Nephron progenitor cell (in vitro differentiated cells): ENCODE measurements at regions not wholly inside any gene's neighbourhood (a gene's known extent, or its start where the extent isn't known, plus 50 kb on each side); places are given as distances from the start of the nearest gene placed in this dataset.

Experiments used
- DNase-seq: peaks from one replicate; pipeline ENCODE4 v3.0.0; 2021
- H3K27ac Mint-ChIP-seq: 2 replicates; pipeline ENCODE4 v1.8.0; 2021; ENCODE audit warnings: mild to moderate bottlenecking, moderate library complexity, mixed read lengths
- H3K27me3 Mint-ChIP-seq: 2 replicates; pipeline ENCODE4 v1.8.0; 2021; ENCODE audit warnings: mild to moderate bottlenecking, low read depth, mixed read lengths; ENCODE audit not compliant: poor library complexity
- H3K36me3 Mint-ChIP-seq: 2 replicates; pipeline ENCODE4 v1.8.0; 2021; ENCODE audit warnings: low read depth, mixed read lengths
- H3K4me1 Mint-ChIP-seq: 2 replicates; pipeline ENCODE4 v1.8.0; 2021; ENCODE audit warnings: mixed read lengths
- H3K4me3 Mint-ChIP-seq: 2 replicates; pipeline ENCODE4 v1.8.0; 2021; ENCODE audit warnings: mild to moderate bottlenecking, moderate library complexity, mixed read lengths
- H3K9me3 Mint-ChIP-seq: 2 replicates; pipeline ENCODE4 v1.8.0; 2021; ENCODE audit warnings: mild to moderate bottlenecking, moderate library complexity, mixed read lengths
- CTCF ChIP-seq: fragments of 200-600 bp; sonication (generic); IDR thresholded peaks from 2 replicates; pipeline ENCODE4 v1.5.0; 2021; ENCODE audit warnings: antibody characterized with exemption

- no peak overlapping the region for H3K4me3 Mint-ChIP-seq
- H3K27ac Mint-ChIP-seq: no peak overlapping the region
- no peak for TF ChIP-seq CTCF
- peaks cover 42% of the 10 kb centered on the region for H3K4me1 Mint-ChIP-seq
- H3K36me3 Mint-ChIP-seq: no peaks in the 10 kb centered on the region
- no peak for DNase-seq
- H3K9me3 Mint-ChIP-seq: no peaks in the 10 kb centered on the region
- H3K27me3 Mint-ChIP-seq: peaks cover 3% of the 10 kb centered on the region
These were observed 392.9 kb upstream of the WWC1 start for GRCh38 chr5:167898361-167899042.

GRCh38 chr5:167899490-167900070 lies 391.9 kb upstream of the WWC1 start:
- H3K4me3 Mint-ChIP-seq: no peak overlapping the region
- no peaks in the 10 kb centered on the region for H3K9me3 Mint-ChIP-seq
- H3K36me3 Mint-ChIP-seq: no peaks in the 10 kb centered on the region
- H3K27me3 Mint-ChIP-seq: peaks cover 3% of the 10 kb centered on the region
- DNase-seq: no peak
- no peak overlapping the region for H3K27ac Mint-ChIP-seq
- H3K4me1 Mint-ChIP-seq: peaks cover 40% of the 10 kb centered on the region
- TF ChIP-seq CTCF: no peak

- H3K27me3 Mint-ChIP-seq: peaks cover 3% of the 10 kb centered on the region
- TF ChIP-seq CTCF: no peak
- H3K36me3 Mint-ChIP-seq: no peaks in the 10 kb centered on the region
- H3K4me1 Mint-ChIP-seq: peaks cover 35% of the 10 kb centered on the region
- no peak for DNase-seq
- H3K27ac Mint-ChIP-seq: no peak overlapping the region
- H3K9me3 Mint-ChIP-seq: no peaks in the 10 kb centered on the region
- H3K4me3 Mint-ChIP-seq: no peak overlapping the region
These were observed 391.0 kb upstream of the WWC1 start for GRCh38 chr5:167900340-167900935.

GRCh38 chr5:167902298-167902697 lies 389.1 kb upstream of the WWC1 start:
- H3K4me3 Mint-ChIP-seq: no peak overlapping the region
- no peak overlapping the region for H3K27ac Mint-ChIP-seq
- H3K36me3 Mint-ChIP-seq: no peaks in the 10 kb centered on the region
- no peaks in the 10 kb centered on the region for H3K9me3 Mint-ChIP-seq
- no peak for TF ChIP-seq CTCF
- no peak for DNase-seq
- H3K27me3 Mint-ChIP-seq: peaks cover 9% of the 10 kb centered on the region
- peaks cover 35% of the 10 kb centered on the region for H3K4me1 Mint-ChIP-seq

GRCh38 chr5:167903243-167903642 lies 388.2 kb upstream of the WWC1 start:
- H3K4me3 Mint-ChIP-seq: no peak overlapping the region
- H3K9me3 Mint-ChIP-seq: no peaks in the 10 kb centered on the region
- TF ChIP-seq CTCF: no peak

More at GRCh38 chr5:167903243-167903642, 388.2 kb upstream of the WWC1 start:
- peaks cover 5% of the 10 kb centered on the region for H3K27me3 Mint-ChIP-seq
- no peak overlapping the region for H3K27ac Mint-ChIP-seq
- H3K4me1 Mint-ChIP-seq: peaks cover 35% of the 10 kb centered on the region
- DNase-seq: no peak
- no peaks in the 10 kb centered on the region for H3K36me3 Mint-ChIP-seq
